C4-2B (cell line): ENCODE measurements at regions not wholly inside any gene's neighbourhood (a gene's known extent, or its start where the extent isn't known, plus 50 kb on each side); places are given as distances from the start of the nearest gene placed in this dataset.

ENCODE experiments used
- CTCF ChIP-seq: fragments of 450-650 bp; conservative IDR thresholded peaks from 2 replicates; pipeline ENCODE4 v1.5.1; 2017; ENCODE audit warnings: mild to moderate bottlenecking
- ZFX ChIP-seq: fragments of 450-650 bp; IDR thresholded peaks from 2 replicates; pipeline ENCODE4 v1.6.1; 2017

GRCh38 chr6:139699335-139699734, 324.9 kb upstream of the CITED2 start:
- TF ChIP-seq CTCF (no peak), ZFX (no peak)
